ENCODE measurements at regions not wholly inside any gene's neighbourhood (a gene's known extent, or its start where the extent isn't known, plus 50 kb on each side); places are given as distances from the start of the nearest gene placed in this dataset.

- no peak overlapping the region for H3K27ac ChIP-seq (ENCODE audit: low read depth, low read length)
- H3K36me3 ChIP-seq (ENCODE audit: control insufficient read depth, low read length): no peaks in the 10 kb centered on the region
- no peaks in the 10 kb centered on the region for H3K27me3 ChIP-seq (ENCODE audit: control insufficient read depth, low read length)
- H3K79me2 ChIP-seq (ENCODE audit: control insufficient read depth, low read length): no peaks in the 10 kb centered on the region
- no peak for TF ChIP-seq CTCF (IDR thresholded peaks at IDR 0.05; ENCODE audit: low read depth, low read length, poor library complexity, severe bottlenecking)
- TF ChIP-seq EZH2phosphoT487 (IDR thresholded peaks at IDR 0.05; ENCODE audit: borderline replicate concordance, low read length): no peak
- no peaks in the 10 kb centered on the region for H4K20me1 ChIP-seq (ENCODE audit: control insufficient read depth, insufficient read depth, low read depth, low read length)
- no peaks in the 10 kb centered on the region for H3K9me2 ChIP-seq (replicated peaks; ENCODE audit: control insufficient read depth, low read length)
- H3K4me3 ChIP-seq (ENCODE audit: low read length): no peak overlapping the region
- H3K4me1 ChIP-seq (ENCODE audit: control insufficient read depth, low read length): no peaks in the 10 kb centered on the region
- H3K9me3 ChIP-seq (ENCODE audit: control insufficient read depth, insufficient read depth, low read length): no peaks in the 10 kb centered on the region
- no peaks in the 10 kb centered on the region for H3F3A ChIP-seq (ENCODE audit: control insufficient read depth, insufficient read depth)
- H3K4me2 ChIP-seq (ENCODE audit: low read length): no peak overlapping the region
Observed at GRCh38 chr5:30324083-30324482, 869.4 kb upstream of the CDH6 start.

GRCh38 chr5:30287890-30288289 lies 905.6 kb upstream of the CDH6 start:
- H3K4me3 ChIP-seq (ENCODE audit: low read length): no peak overlapping the region
- no peaks in the 10 kb centered on the region for H3K79me2 ChIP-seq (ENCODE audit: control insufficient read depth, low read length)
- no peaks in the 10 kb centered on the region for H3K27me3 ChIP-seq (ENCODE audit: control insufficient read depth, low read length)
- no peaks in the 10 kb centered on the region for H3K4me1 ChIP-seq (ENCODE audit: control insufficient read depth, low read length)
- no peaks in the 10 kb centered on the region for H3K9me2 ChIP-seq (replicated peaks; ENCODE audit: control insufficient read depth, low read length)
- no peaks in the 10 kb centered on the region for H3F3A ChIP-seq (ENCODE audit: control insufficient read depth, insufficient read depth)
- H3K27ac ChIP-seq (ENCODE audit: low read depth, low read length): no peak overlapping the region
- no peak overlapping the region for H3K4me2 ChIP-seq (ENCODE audit: low read length)
- H3K9me3 ChIP-seq (ENCODE audit: control insufficient read depth, insufficient read depth, low read length): no peaks in the 10 kb centered on the region; the same call in 1 of the 2 replicates
- no peaks in the 10 kb centered on the region for H3K36me3 ChIP-seq (ENCODE audit: control insufficient read depth, low read length)
- TF ChIP-seq CTCF (IDR thresholded peaks at IDR 0.05; ENCODE audit: low read depth, low read length, poor library complexity, severe bottlenecking) (no peak), EZH2phosphoT487 (IDR thresholded peaks at IDR 0.05; ENCODE audit: borderline replicate concordance, low read length) (no peak)
- H4K20me1 ChIP-seq (ENCODE audit: control insufficient read depth, insufficient read depth, low read depth, low read length): no peaks in the 10 kb centered on the region

- Histone ChIP-seq H3K36me3 (ENCODE audit: control insufficient read depth, low read length) (no peaks in the 10 kb centered on the region), H4K20me1 (ENCODE audit: control insufficient read depth, insufficient read depth, low read depth, low read length) (no peaks in the 10 kb centered on the region), H3K4me2 (ENCODE audit: low read length) (no peak overlapping the region), H3K27ac (ENCODE audit: low read depth, low read length) (no peak overlapping the region), H3K9me2 (replicated peaks; ENCODE audit: control insufficient read depth, low read length) (no peaks in the 10 kb centered on the region), H3K9me3 (ENCODE audit: control insufficient read depth, insufficient read depth, low read length) (no peaks in the 10 kb centered on the region), H3K79me2 (ENCODE audit: control insufficient read depth, low read length) (no peaks in the 10 kb centered on the region), H3K4me3 (ENCODE audit: low read length) (no peak overlapping the region), H3K27me3 (ENCODE audit: control insufficient read depth, low read length) (no peaks in the 10 kb centered on the region), H3F3A (ENCODE audit: control insufficient read depth, insufficient read depth) (no peaks in the 10 kb centered on the region), H3K4me1 (ENCODE audit: control insufficient read depth, low read length) (no peaks in the 10 kb centered on the region)
- TF ChIP-seq CTCF (IDR thresholded peaks at IDR 0.05; ENCODE audit: low read depth, low read length, poor library complexity, severe bottlenecking) (no peak), EZH2phosphoT487 (IDR thresholded peaks at IDR 0.05; ENCODE audit: borderline replicate concordance, low read length) (no peak)
Observed at GRCh38 chr5:30279237-30279636, 914.2 kb upstream of the CDH6 start.

- no peak overlapping the region for H3K4me2 ChIP-seq (ENCODE audit: low read length)
- TF ChIP-seq CTCF (IDR thresholded peaks at IDR 0.05; ENCODE audit: low read depth, low read length, poor library complexity, severe bottlenecking) (no peak), EZH2phosphoT487 (IDR thresholded peaks at IDR 0.05; ENCODE audit: borderline replicate concordance, low read length) (no peak)
Observed at GRCh38 chr5:30267026-30267425, 926.5 kb upstream of the CDH6 start.

More at GRCh38 chr5:30267026-30267425, 926.5 kb upstream of the CDH6 start:
- Histone ChIP-seq H3K36me3 (ENCODE audit: control insufficient read depth, low read length) (no peaks in the 10 kb centered on the region), H3K4me1 (ENCODE audit: control insufficient read depth, low read length) (no peaks in the 10 kb centered on the region), H3K9me2 (replicated peaks; ENCODE audit: control insufficient read depth, low read length) (no peaks in the 10 kb centered on the region), H3F3A (ENCODE audit: control insufficient read depth, insufficient read depth) (no peaks in the 10 kb centered on the region), H3K79me2 (ENCODE audit: control insufficient read depth, low read length) (no peaks in the 10 kb centered on the region), H3K9me3 (ENCODE audit: control insufficient read depth, insufficient read depth, low read length) (no peaks in the 10 kb centered on the region), H3K4me3 (ENCODE audit: low read length) (no peak overlapping the region), H3K27ac (ENCODE audit: low read depth, low read length) (no peak overlapping the region), H3K27me3 (ENCODE audit: control insufficient read depth, low read length) (no peaks in the 10 kb centered on the region), H4K20me1 (ENCODE audit: control insufficient read depth, insufficient read depth, low read depth, low read length) (no peaks in the 10 kb centered on the region)
